GM12865 (cell line): ENCODE measurements at regions not wholly inside any gene's neighbourhood (a gene's known extent, or its start where the extent isn't known, plus 50 kb on each side); places are given as distances from the start of the nearest gene placed in this dataset.

Experiments used
- DNase-seq: peaks from one replicate; pipeline ENCODE4 v3.0.0; 2010; ENCODE audit warnings: low read depth
- H3K4me3 ChIP-seq: 2 replicates; pipeline ENCODE4 v1.5.1; 2011; ENCODE audit warnings: mild to moderate bottlenecking, low read depth, low read length, control low read depth
- TF ChIP-seq, protein P1 (sequence below): IDR thresholded peaks from 2 replicates; pipeline ENCODE4 v1.5.1; 2011; ENCODE audit warnings: low read length, control low read depth, low read depth, inconsistent platforms; ENCODE audit not compliant: insufficient read depth; ENCODE audit errors: missing control alignments

DNA sequence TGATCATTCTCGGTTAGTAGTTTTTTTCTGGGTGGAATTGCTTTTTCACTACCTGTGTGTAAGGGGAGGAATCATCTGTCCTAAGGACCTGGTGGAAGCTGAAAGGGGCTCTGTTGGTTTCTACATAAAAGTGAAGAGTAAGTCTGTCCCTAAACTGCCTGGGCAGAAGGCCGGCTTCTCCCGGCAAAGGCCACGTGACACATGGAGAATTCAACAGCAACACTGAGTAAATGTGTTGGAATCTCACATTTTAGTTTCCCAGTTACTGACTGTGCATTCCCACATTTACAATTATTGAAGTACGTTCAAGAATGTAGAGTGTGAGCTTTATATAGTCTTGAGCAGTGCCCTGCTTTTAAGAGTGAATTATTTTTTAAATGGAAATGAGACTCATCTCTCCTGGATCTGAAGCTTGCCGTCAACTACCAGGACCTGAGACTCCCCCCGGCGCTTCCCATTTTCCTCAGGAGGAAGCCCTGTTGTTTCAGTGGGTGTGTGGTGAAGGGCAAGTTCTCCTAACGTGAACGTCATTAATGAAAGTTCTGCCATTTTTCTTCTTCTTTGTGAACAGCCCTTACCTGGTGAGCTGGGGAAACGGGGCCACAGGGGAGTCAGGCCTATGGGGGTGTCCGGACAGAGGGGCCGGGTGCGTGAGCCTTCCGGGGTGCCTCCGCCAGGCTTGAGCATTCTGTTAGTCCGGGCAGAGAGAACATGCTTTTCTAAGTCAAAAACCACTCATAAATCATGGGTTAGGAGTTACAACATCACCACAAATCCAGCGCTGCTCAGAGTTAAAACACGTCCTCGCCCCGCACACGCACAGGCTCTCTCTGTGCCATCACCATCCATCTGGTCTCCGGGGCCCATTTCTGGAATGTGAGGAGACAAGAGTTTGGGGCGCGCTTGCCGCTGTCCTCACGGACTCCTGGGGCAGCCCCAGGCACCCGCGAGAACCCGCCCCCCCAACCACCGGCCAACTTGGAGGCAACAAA, 56.6 kb upstream of the SMOC2 start:
- DNase-seq = no peak
- H3K4me3 ChIP-seq = no peak overlapping the region
- TF ChIP-seq, protein P1, sequence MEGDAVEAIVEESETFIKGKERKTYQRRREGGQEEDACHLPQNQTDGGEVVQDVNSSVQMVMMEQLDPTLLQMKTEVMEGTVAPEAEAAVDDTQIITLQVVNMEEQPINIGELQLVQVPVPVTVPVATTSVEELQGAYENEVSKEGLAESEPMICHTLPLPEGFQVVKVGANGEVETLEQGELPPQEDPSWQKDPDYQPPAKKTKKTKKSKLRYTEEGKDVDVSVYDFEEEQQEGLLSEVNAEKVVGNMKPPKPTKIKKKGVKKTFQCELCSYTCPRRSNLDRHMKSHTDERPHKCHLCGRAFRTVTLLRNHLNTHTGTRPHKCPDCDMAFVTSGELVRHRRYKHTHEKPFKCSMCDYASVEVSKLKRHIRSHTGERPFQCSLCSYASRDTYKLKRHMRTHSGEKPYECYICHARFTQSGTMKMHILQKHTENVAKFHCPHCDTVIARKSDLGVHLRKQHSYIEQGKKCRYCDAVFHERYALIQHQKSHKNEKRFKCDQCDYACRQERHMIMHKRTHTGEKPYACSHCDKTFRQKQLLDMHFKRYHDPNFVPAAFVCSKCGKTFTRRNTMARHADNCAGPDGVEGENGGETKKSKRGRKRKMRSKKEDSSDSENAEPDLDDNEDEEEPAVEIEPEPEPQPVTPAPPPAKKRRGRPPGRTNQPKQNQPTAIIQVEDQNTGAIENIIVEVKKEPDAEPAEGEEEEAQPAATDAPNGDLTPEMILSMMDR = no peak

DNA sequence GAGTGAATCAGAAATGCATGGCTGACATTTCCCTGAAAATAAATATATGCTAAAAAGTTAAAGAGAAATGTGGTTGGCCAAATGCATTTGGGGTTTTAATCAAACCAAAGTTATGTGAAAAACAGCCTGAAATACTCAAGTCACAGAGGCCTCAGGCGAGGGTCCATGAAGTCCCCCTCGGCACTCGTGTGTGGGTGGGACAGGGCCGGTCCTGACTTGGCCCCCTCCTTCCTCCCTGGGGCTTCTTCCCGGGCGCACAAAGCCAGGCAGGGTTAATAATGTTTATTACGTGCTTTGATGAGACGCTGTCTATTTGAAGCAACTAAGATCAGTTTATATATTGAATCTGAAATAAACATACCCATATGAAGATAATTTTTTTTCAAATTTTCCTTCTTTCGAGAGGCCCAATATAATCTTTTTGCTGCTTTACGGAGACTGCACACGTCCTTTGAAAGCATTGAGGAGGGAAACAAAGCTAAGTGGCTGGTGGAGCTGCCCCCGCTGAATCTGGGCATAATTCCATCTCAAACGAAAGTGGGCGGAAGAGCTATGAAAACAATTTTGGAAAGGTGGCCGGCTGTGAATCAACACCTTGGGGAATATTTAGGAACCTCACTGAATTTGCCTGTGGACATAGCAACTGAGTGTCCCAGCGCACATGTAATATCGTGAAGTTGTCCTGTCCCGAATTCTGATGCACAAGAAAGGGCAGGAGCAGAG, 55.8 kb upstream of the SMOC2 start:
- DNase-seq = no peak
- H3K4me3 ChIP-seq = no peak overlapping the region
- TF ChIP-seq, protein P1 = no peak

DNA sequence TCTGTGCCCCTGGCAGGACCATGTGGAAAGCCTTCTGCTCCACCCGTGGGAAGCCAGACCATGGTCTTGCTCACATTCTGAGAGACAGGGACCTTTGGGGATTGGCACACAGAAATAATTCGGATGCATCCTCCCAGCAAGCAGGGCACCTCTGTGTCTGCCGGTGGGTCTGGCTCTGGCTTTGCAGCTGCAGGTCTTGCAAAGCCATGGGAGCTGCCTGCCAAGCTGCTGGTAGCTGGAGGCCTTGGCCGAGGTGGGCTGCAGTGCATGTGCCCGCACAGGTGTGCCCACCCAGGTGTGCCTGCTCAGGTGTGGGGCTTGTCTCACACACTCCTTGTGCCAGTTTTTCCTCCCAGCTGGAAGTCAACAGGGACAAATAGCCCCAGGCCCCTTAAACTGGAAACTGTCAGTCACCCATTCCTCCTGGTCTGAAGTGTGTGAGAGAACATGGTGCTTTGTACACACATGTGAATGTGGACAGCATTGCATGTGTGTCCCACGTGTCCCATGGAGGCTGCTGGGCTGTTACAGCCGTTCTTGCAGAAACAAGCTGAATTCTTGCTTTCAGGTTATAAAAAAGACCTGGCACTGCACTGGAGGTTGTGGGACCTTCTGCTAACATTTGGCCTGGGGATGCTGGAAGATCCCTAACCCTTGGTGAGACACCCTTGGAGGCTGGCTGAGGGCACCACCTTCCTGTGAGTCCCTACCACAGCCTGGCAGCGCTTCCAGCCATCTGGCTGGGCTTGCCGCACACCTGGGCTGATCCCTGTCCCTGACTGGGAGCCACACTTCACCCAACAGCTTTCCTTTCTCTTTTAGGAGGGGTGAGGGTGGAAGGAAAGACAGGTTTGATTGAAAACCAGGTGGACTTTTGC, 54.9 kb upstream of the SMOC2 start:
- TF ChIP-seq, protein P1 = no peak
- no peak for DNase-seq
- no peak overlapping the region for H3K4me3 ChIP-seq

DNA sequence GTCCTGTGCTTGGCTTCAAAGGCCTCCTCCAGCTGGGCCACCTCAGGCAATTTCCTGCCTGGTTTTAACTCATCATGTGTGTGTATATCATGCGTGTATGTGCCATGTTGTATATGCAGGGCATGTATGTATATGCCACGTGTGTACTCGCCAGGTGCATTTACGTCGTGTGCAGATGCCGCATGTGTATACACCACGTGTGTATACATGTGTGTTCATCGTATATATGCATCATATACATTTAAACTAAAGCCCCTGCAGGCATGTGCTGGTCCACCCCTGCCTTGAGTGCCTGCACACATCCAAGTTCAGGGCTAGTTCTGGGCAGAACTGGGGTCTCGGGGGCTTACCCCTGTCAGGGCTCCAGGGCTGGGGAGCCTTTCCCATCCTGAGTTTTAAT, 54.0 kb upstream of the SMOC2 start:
- DNase-seq = no peak
- no peak overlapping the region for H3K4me3 ChIP-seq
- TF ChIP-seq, protein P1 = no peak

DNA sequence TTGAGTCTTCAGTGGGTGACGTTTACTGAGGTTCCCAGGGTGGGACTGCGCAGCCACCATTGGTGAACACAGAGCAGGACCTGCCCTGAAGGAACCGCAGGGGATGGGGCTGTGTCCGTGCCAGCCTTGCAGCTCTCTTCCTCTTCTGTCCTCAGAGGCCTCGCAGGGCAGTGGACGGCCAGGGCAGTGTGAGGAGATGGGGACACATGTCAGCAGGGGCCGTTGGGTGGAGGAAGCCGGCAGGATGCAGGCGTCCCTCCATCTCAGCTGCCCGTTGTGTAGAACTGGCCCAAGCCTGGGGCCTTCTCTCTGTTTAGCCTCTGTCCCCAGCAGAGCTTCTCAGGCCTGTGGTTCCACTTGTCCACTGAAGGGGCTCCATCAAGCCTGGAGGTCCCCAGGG, 53.6 kb upstream of the SMOC2 start:
- DNase-seq = no peak
- TF ChIP-seq, protein P1 = no peak
- no peak overlapping the region for H3K4me3 ChIP-seq

DNA sequence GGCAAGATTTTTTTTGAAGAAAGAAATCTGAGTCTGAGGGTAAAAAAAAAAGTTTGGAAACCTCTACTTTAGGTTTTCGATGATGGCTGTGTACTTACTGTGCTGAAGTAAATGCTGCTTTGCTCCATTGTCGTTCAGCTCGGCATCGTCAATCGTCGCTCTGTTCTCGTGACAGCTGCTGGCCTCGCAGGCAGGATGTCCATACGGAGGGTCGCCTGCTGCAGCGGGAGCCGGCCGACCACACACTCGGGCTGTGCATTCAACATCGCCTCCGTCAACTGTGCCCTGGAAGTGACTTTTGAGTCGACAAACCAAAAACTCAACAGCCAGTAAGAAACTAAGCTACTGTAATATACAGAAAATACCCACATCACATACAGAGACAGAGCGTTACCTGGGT, 53.1 kb upstream of the SMOC2 start:
- DNase-seq = no peak
- H3K4me3 ChIP-seq = no peak overlapping the region
- TF ChIP-seq, protein P1 = no peak
